Nephron (organoid): ENCODE measurements at regions not wholly inside any gene's neighbourhood (a gene's known extent, or its start where the extent isn't known, plus 50 kb on each side); places are given as distances from the start of the nearest gene placed in this dataset.
A peak's percentile ranks its signal among the peaks of the same experiment; 100 is the strongest.

Source experiments
- H3K27ac Mint-ChIP-seq, 3 experiments: 2 replicates each; pipeline ENCODE4 v1.8.0; 2020; ENCODE audit warnings: mixed read lengths in 3 of 3, mild to moderate bottlenecking in 2 of 3, moderate library complexity in 1 of 3
- H3K27me3 Mint-ChIP-seq: 2 replicates; pipeline ENCODE4 v1.8.0; 2021; ENCODE audit warnings: low read depth, mild to moderate bottlenecking, moderate library complexity, mixed read lengths
- H3K36me3 Mint-ChIP-seq: 2 replicates; pipeline ENCODE4 v1.8.0; 2020; ENCODE audit warnings: low read depth, mixed read lengths
- H3K4me1 Mint-ChIP-seq: 2 replicates; pipeline ENCODE4 v1.8.0; 2020; ENCODE audit warnings: mixed read lengths
- H3K4me3 Mint-ChIP-seq, 3 experiments: 2 replicates each; pipeline ENCODE4 v1.8.0; 2020; ENCODE audit warnings: mild to moderate bottlenecking in 3 of 3, mixed read lengths in 3 of 3, moderate library complexity in 2 of 3
- H3K9me3 Mint-ChIP-seq: 2 replicates; pipeline ENCODE4 v1.8.0; 2020; ENCODE audit warnings: mixed read lengths
- CTCF ChIP-seq, 3 experiments: fragments of 200-600 bp; sonication (generic); IDR thresholded peaks; one replicate each; pipeline ENCODE4 v1.5.0; 2021; ENCODE audit warnings: antibody characterized with exemption in 3 of 3; ENCODE audit not compliant: unreplicated experiment in 3 of 3

GRCh38 chr3:71906976-71907375 is 122.0 kb upstream of the PROK2 start:
- Mint-ChIP-seq H3K4me3 (no peak overlapping the region), H3K27me3 (peaks cover 19% of the 10 kb centered on the region), H3K27ac (no peak overlapping the region), H3K36me3 (no peaks in the 10 kb centered on the region), H3K9me3 (peaks cover 2% of the 10 kb centered on the region), H3K4me1 (peaks cover 41% of the 10 kb centered on the region)
- TF ChIP-seq CTCF (IDR thresholded peaks at IDR 0.05; ENCODE audit: unreplicated experiment in 3 of 3): no peak

- Mint-ChIP-seq H3K9me3 (no peaks in the 10 kb centered on the region), H3K27me3 (peaks cover 15% of the 10 kb centered on the region), H3K4me1 (peaks cover 40% of the 10 kb centered on the region), H3K27ac (no peak overlapping the region), H3K36me3 (no peaks in the 10 kb centered on the region), H3K4me3 (no peak overlapping the region)
- no peak for TF ChIP-seq CTCF (IDR thresholded peaks at IDR 0.05; ENCODE audit: unreplicated experiment in 3 of 3)
These were observed 120.5 kb upstream of the PROK2 start for GRCh38 chr3:71905426-71905825.

GRCh38 chr3:71903936-71904335 is 119.0 kb upstream of the PROK2 start:
- peaks cover 25% of the 10 kb centered on the region for H3K4me1 Mint-ChIP-seq
- no peak overlapping the region for H3K4me3 Mint-ChIP-seq
- peaks cover 10% of the 10 kb centered on the region for H3K27me3 Mint-ChIP-seq
- H3K27ac Mint-ChIP-seq: no peak overlapping the region
- TF ChIP-seq CTCF (IDR thresholded peaks at IDR 0.05; ENCODE audit: unreplicated experiment in 3 of 3): no peak
- H3K36me3 Mint-ChIP-seq: no peaks in the 10 kb centered on the region
- H3K9me3 Mint-ChIP-seq: no peaks in the 10 kb centered on the region

- Mint-ChIP-seq H3K27ac (no peak overlapping the region), H3K9me3 (no peaks in the 10 kb centered on the region), H3K4me1 (peaks cover 17% of the 10 kb centered on the region), H3K27me3 (peaks cover 8% of the 10 kb centered on the region), H3K4me3 (no peak overlapping the region), H3K36me3 (no peaks in the 10 kb centered on the region)
- no peak for TF ChIP-seq CTCF (IDR thresholded peaks at IDR 0.05; ENCODE audit: unreplicated experiment in 3 of 3)
These were observed 118.2 kb upstream of the PROK2 start for GRCh38 chr3:71903112-71903495.

GRCh38 chr3:71902258-71903111 is 117.5 kb upstream of the PROK2 start:
- Mint-ChIP-seq H3K9me3 (no peaks in the 10 kb centered on the region), H3K27ac (peak overlapping the region in 2 of 3 experiments; percentile 47), H3K27me3 (peaks cover 11% of the 10 kb centered on the region), H3K36me3 (no peaks in the 10 kb centered on the region), H3K4me3 (no peak overlapping the region), H3K4me1 (peaks cover 17% of the 10 kb centered on the region)
- TF ChIP-seq CTCF (IDR thresholded peaks at IDR 0.05; ENCODE audit: unreplicated experiment in 3 of 3): no peak

- H3K27ac Mint-ChIP-seq: no peak overlapping the region
- peaks cover 4% of the 10 kb centered on the region for H3K27me3 Mint-ChIP-seq
- no peaks in the 10 kb centered on the region for H3K36me3 Mint-ChIP-seq
- no peak overlapping the region for H3K4me3 Mint-ChIP-seq
- H3K9me3 Mint-ChIP-seq: no peaks in the 10 kb centered on the region
- H3K4me1 Mint-ChIP-seq: peaks cover 11% of the 10 kb centered on the region
- TF ChIP-seq CTCF (IDR thresholded peaks at IDR 0.05; ENCODE audit: unreplicated experiment in 3 of 3): no peak
These were observed 116.7 kb upstream of the PROK2 start for GRCh38 chr3:71901645-71902044.
